ENCODE measurements at regions not wholly inside any gene's neighbourhood (a gene's known extent, or its start where the extent isn't known, plus 50 kb on each side); places are given as distances from the start of the nearest gene placed in this dataset.

DNA sequence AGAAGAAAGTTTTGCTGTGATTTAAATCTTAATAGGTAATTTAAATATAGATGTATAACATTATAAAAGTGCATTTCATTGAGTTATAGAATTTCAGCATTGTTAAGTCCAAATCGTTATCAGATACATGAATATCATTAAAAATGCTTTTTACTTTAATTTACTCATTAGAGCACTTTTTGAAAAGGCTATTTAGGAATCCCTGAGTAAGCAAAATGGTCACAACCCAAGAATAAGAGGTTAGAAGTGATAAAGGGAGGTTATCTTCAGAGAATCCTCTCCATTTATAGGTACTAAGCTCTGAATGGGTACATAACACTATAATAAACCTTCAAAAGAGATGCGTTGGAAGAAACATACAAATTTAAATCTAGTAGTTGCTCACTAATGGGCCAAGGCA, 130.7 kb downstream of the SLC30A10 start:
- DNase-seq (no peak), ATAC-seq (no peak)
- no peaks in the 10 kb centered on the region for H3K27me3 ChIP-seq
- H3K9me3 ChIP-seq, result no peaks in the 10 kb centered on the region
- H3K27ac ChIP-seq, result no peak overlapping the region
- TF ChIP-seq POLR2A (IDR thresholded peaks at IDR 0.05) (no peak), CTCF (IDR thresholded peaks at IDR 0.05 in 4 of 5, conservative IDR thresholded peaks at IDR 0.05 in 1 of 5) (no peak)
- intact Hi-C loops (cut with DNase I; ENCODE audit: low total_unique reads), result no loop called here
- in situ Hi-C loops (cut with MboI; ENCODE audit: low sequenced_read_pairs in 4 of 4), result no loop called here
- no peak overlapping the region for H3K4me3 ChIP-seq
- H3K4me1 ChIP-seq, result no peaks in the 10 kb centered on the region
- no peaks in the 10 kb centered on the region for H3K36me3 ChIP-seq

DNA sequence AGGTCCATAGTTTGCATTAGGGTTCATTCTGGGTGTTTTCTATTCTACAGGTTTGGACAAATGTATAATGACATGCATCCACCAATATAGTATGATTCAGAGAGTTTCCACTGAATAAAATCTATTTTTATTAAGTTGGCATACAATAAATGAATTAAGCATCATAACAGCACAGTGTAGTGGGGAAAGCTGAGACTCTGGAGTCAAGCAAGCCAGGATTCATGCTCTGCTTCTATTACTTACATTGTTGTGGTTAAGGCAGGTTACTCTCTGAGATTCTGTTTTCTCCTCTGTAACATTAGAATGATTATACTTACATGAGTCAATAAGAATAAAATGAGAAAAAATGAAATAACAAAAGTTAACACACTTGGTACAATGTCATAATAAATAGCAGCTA, 131.3 kb downstream of the SLC30A10 start:
- Histone ChIP-seq H3K4me3 (no peak overlapping the region), H3K27me3 (no peaks in the 10 kb centered on the region), H3K27ac (no peak overlapping the region), H3K9me3 (no peaks in the 10 kb centered on the region), H3K36me3 (no peaks in the 10 kb centered on the region), H3K4me1 (no peaks in the 10 kb centered on the region)
- TF ChIP-seq CTCF (IDR thresholded peaks at IDR 0.05 in 4 of 5, conservative IDR thresholded peaks at IDR 0.05 in 1 of 5) (no peak), POLR2A (IDR thresholded peaks at IDR 0.05) (no peak)
- intact Hi-C loops (cut with DNase I; ENCODE audit: low total_unique reads), result no loop called here
- in situ Hi-C loops (cut with MboI; ENCODE audit: low sequenced_read_pairs in 4 of 4), result no loop called here
- ATAC-seq (no peak), DNase-seq (no peak)

DNA sequence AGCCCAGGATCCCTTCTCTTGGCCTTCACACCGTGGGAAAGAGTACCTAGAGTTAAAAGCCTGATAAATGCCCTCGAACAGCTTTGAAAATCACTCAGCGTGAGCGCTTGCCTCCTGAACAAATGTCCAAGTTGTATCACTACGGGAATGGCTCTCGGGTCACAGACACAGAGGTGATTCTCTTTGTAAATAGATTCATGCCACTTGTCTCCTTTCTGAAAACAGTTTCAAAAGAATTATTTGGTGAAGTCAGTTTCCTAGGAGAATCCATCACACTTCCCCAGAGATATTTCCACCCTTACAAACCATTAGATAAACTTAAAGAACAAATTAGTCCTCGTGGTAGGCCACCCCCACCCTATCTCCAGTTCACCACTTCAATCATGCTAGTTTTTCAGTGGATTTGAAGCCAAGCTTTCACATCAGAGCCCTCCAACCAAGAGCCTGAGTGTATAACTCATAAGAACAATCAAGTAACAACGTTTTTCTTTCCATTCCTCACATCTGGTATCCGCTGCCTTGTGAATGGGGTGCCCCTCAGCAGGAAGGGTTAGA, 132.9 kb downstream of the SLC30A10 start:
- no peaks in the 10 kb centered on the region for H3K36me3 ChIP-seq
- H3K9me3 ChIP-seq, result no peaks in the 10 kb centered on the region
- TF ChIP-seq POLR2A (IDR thresholded peaks at IDR 0.05) (no peak), CTCF (IDR thresholded peaks at IDR 0.05 in 4 of 5, conservative IDR thresholded peaks at IDR 0.05 in 1 of 5) (no peak)
- DNase-seq, result no peak
- intact Hi-C loops (cut with DNase I; ENCODE audit: low total_unique reads), result no loop called here
- no peak overlapping the region for H3K4me3 ChIP-seq
- no peaks in the 10 kb centered on the region for H3K27me3 ChIP-seq
- in situ Hi-C loops (cut with MboI; ENCODE audit: low sequenced_read_pairs in 4 of 4), result no loop called here
- no peak overlapping the region for H3K27ac ChIP-seq
- ATAC-seq, result no peak
- no peaks in the 10 kb centered on the region for H3K4me1 ChIP-seq

DNA sequence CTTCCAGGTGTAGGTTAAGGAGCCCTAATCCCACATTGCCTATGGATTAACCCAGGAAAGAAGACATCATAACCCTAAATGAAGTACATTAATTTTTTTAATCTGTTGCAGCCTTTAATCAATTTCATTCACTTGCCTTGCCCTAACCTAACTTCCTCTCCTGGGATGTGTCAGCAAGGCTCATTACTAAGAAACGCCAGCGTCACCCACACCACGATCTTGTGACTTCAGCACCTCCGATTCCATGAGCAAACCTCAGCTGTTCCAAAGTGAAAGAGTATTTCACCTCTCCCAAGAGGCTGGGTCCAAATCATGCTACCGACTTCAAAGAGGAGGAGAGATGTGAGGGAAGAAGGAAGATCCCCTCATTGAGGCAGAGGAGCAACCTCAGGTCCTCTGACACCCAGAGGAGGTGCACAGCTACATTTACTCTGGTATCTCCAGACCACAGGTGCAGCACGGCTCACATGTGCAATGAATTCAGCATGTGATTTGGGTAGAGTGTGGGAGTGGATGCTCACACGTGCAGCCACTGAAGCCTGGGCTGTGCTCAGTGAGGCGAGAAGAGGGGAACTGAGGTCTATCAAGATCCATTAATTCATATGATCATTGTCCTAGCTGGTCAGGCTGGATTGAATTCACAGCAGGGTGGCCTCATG, 134.1 kb downstream of the SLC30A10 start:
- intact Hi-C loops (cut with DNase I; ENCODE audit: low total_unique reads) (no loop called here), in situ Hi-C loops (cut with MboI; ENCODE audit: low sequenced_read_pairs in 4 of 4) (no loop called here)
- Histone ChIP-seq H3K27ac (no peak overlapping the region), H3K27me3 (no peaks in the 10 kb centered on the region), H3K4me3 (no peak overlapping the region), H3K36me3 (no peaks in the 10 kb centered on the region), H3K9me3 (no peaks in the 10 kb centered on the region), H3K4me1 (no peaks in the 10 kb centered on the region)
- ATAC-seq (no peak), DNase-seq (no peak)
- no peak for TF ChIP-seq CTCF (IDR thresholded peaks at IDR 0.05 in 4 of 5, conservative IDR thresholded peaks at IDR 0.05 in 1 of 5)
- no peak for TF ChIP-seq POLR2A (IDR thresholded peaks at IDR 0.05)
